ENCODE measurements at regions not wholly inside any gene's neighbourhood (a gene's known extent, or its start where the extent isn't known, plus 50 kb on each side); places are given as distances from the start of the nearest gene placed in this dataset.

GRCh38 chr2:57882895-57883515 lies 163.6 kb upstream of the VRK2 start:
- no peak overlapping the region for H3K4me3 ChIP-seq (ENCODE audit: low read depth, low read length)
- no peak for TF ChIP-seq CTCF (IDR thresholded peaks at IDR 0.05; ENCODE audit: borderline replicate concordance, insufficient read depth, low read depth, low read length)

DNA sequence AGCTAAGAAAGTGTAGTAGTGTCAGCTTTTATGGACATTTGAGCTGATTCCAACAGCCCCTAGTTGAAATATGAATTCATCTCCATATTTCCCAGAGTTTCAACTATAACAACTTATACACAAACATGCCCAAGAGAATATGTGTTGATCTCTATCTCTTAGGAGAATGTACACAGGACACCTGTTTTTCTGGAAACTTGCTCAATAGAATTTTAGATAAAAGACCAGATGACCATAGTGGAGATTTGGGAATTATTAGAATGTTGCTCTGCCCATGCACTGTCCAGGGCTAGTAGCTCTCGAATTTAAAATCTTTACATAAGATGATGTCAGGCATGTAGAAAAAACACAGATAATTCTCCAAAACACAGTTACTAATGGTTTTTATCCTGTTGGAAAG lies 162.3 kb upstream of the VRK2 start:
- H3K4me3 ChIP-seq (ENCODE audit: low read depth, low read length): no peak overlapping the region
- TF ChIP-seq CTCF (IDR thresholded peaks at IDR 0.05; ENCODE audit: borderline replicate concordance, insufficient read depth, low read depth, low read length): no peak

GRCh38 chr2:57885742-57886141 lies 160.9 kb upstream of the VRK2 start:
- H3K4me3 ChIP-seq (ENCODE audit: low read depth, low read length): no peak overlapping the region
- TF ChIP-seq CTCF (IDR thresholded peaks at IDR 0.05; ENCODE audit: borderline replicate concordance, insufficient read depth, low read depth, low read length): no peak

- no peak for TF ChIP-seq CTCF (IDR thresholded peaks at IDR 0.05; ENCODE audit: borderline replicate concordance, insufficient read depth, low read depth, low read length)
- no peak overlapping the region for H3K4me3 ChIP-seq (ENCODE audit: low read depth, low read length)
Observed at GRCh38 chr2:57886161-57886786, 160.3 kb upstream of the VRK2 start.

GRCh38 chr2:57888463-57888862 lies 158.1 kb upstream of the VRK2 start:
- no peak overlapping the region for H3K4me3 ChIP-seq (ENCODE audit: low read depth, low read length)
- no peak for TF ChIP-seq CTCF (IDR thresholded peaks at IDR 0.05; ENCODE audit: borderline replicate concordance, insufficient read depth, low read depth, low read length)

- H3K4me3 ChIP-seq (ENCODE audit: low read depth, low read length): no peak overlapping the region
- no peak for TF ChIP-seq CTCF (IDR thresholded peaks at IDR 0.05; ENCODE audit: borderline replicate concordance, insufficient read depth, low read depth, low read length)
Observed at GRCh38 chr2:57890464-57890863, 156.1 kb upstream of the VRK2 start.

- H3K4me3 ChIP-seq (ENCODE audit: low read depth, low read length): no peak overlapping the region
- TF ChIP-seq CTCF (IDR thresholded peaks at IDR 0.05; ENCODE audit: borderline replicate concordance, insufficient read depth, low read depth, low read length): no peak
Observed at GRCh38 chr2:57891086-57891712, 155.4 kb upstream of the VRK2 start.

Data from GM12875 (cell line).